CD4-positive, alpha-beta T cell (primary cell): ENCODE measurements at regions not wholly inside any gene's neighbourhood (a gene's known extent, or its start where the extent isn't known, plus 50 kb on each side); places are given as distances from the start of the nearest gene placed in this dataset.

Source experiments
- ATAC-seq: fragments of 200-7000 bp; cut with Tn5 transposase; one replicate; pipeline ENCODE4 v1.10.0; 2022; ENCODE audit warnings: mild to moderate bottlenecking; ENCODE audit not compliant: poor library complexity
- CTCF ChIA-PET: fragments of 350-600 bp; sonication (Branson Sonifier 250); formaldehyde crosslinking; loops from one replicate; lab custom pipeline; 2021; ENCODE audit warnings: antibody characterized with exemption, inconsistent platforms; lab: Charles Lee
- POLR2A ChIA-PET: fragments of 350-600 bp; sonication (Branson Sonifier 250); formaldehyde crosslinking; loops from one replicate; lab custom pipeline; 2021; ENCODE audit warnings: antibody characterized with exemption, inconsistent platforms; lab: Charles Lee
- DNase-seq, 14 experiments: peaks; one replicate each; pipeline ENCODE4 v3.0.0-alpha.2; 2013 to 2020; ENCODE audit warnings: mixed read lengths in 2 of 14
- H3K27ac ChIP-seq, 2 donors: one replicate each; pipeline versions ENCODE4 v1.5.1 to v1.7.0; 2013; ENCODE audit warnings: low read length in 2 of 2, low read depth in 1 of 2, mild to moderate bottlenecking in 1 of 2
- H3K27me3 ChIP-seq, 2 experiments: 1 replicate in 1 of 2; 2 replicates in 1 of 2; pipeline versions ENCODE4 v1.6.1 to v1.7.0; 2013; ENCODE audit warnings: low read length in 2 of 2, control low read depth in 1 of 2, mild to moderate bottlenecking in 1 of 2, moderate library complexity in 1 of 2; ENCODE audit not compliant: insufficient read depth in 2 of 2, control insufficient read depth in 1 of 2
- H3K36me3 ChIP-seq: one replicate; pipeline ENCODE4 v1.6.1; 2013; ENCODE audit warnings: low read length, control low read depth; ENCODE audit not compliant: insufficient read depth
- H3K4me1 ChIP-seq: one replicate; pipeline ENCODE4 v1.6.1; 2013; ENCODE audit warnings: low read length, control low read depth; ENCODE audit not compliant: insufficient read depth
- H3K4me3 ChIP-seq: one replicate; pipeline ENCODE4 v1.5.1; 2013; ENCODE audit warnings: mild to moderate bottlenecking, low read length, moderate library complexity
- H3K9me3 ChIP-seq, 2 experiments: 1 replicate in 1 of 2; 2 replicates in 1 of 2; pipeline versions ENCODE4 v1.6.1 to v1.7.0; 2013; ENCODE audit warnings: low read length in 2 of 2, mild to moderate bottlenecking in 2 of 2, control low read depth in 1 of 2, moderate library complexity in 1 of 2; ENCODE audit not compliant: control insufficient read depth in 1 of 2, insufficient read depth in 1 of 2
- H3K27ac Mint-ChIP-seq: one replicate; pipeline ENCODE4 v1.8.0; 2020; ENCODE audit warnings: mixed read lengths
- H3K27me3 Mint-ChIP-seq: one replicate; pipeline ENCODE4 v1.8.0; 2021; ENCODE audit warnings: mixed read lengths
- H3K36me3 Mint-ChIP-seq: one replicate; pipeline ENCODE4 v1.8.0; 2021; ENCODE audit warnings: low read depth, mixed read lengths
- H3K4me1 Mint-ChIP-seq: one replicate; pipeline ENCODE4 v1.8.0; 2021; ENCODE audit warnings: low read depth, mixed read lengths
- H3K4me3 Mint-ChIP-seq: one replicate; pipeline ENCODE4 v1.8.0; 2020; ENCODE audit warnings: mild to moderate bottlenecking, mixed read lengths
- H3K9me3 Mint-ChIP-seq: one replicate; pipeline ENCODE4 v1.8.0; 2020; ENCODE audit warnings: mixed read lengths
- CTCF ChIP-seq: fragments of 200-600 bp; IDR thresholded peaks from one replicate; pipeline ENCODE4 v1.8.0; 2022; ENCODE audit warnings: antibody characterized with exemption, mild to moderate bottlenecking
- intact Hi-C, 2 experiments: fragments of 100-400 bp; cut with DNase I in 1 of 2; cut with micrococcal nuclease in 1 of 2; formaldehyde crosslinking; loops; one replicate each; pipeline versions ENCODE4 v1.15.1 to v1.9.0; 2023 to 2025; cut with DNase I, micrococcal nuclease

- H3K36me3 Mint-ChIP-seq = no peaks in the 10 kb centered on the region
- no peak overlapping the region for H3K4me3 ChIP-seq
- H3K27ac Mint-ChIP-seq = no peak overlapping the region
- H3K4me1 ChIP-seq = no peaks in the 10 kb centered on the region
- H3K27me3 ChIP-seq = no peaks in the 10 kb centered on the region
- DNase-seq (no peak), ATAC-seq (no peak)
- ChIA-PET CTCF (no interaction called here), POLR2A (no interaction called here)
- H3K27me3 Mint-ChIP-seq = no peaks in the 10 kb centered on the region
- no peak for TF ChIP-seq CTCF
- peaks cover 6% of the 10 kb centered on the region for H3K9me3 Mint-ChIP-seq
- no peaks in the 10 kb centered on the region for H3K4me1 Mint-ChIP-seq
- no peak overlapping the region for H3K4me3 Mint-ChIP-seq
- no peaks in the 10 kb centered on the region for H3K9me3 ChIP-seq
- H3K27ac ChIP-seq = no peak overlapping the region
- intact Hi-C loops = no loop called here
- no peaks in the 10 kb centered on the region for H3K36me3 ChIP-seq
Observed at GRCh38 chr5:164206196-164206595, 700.8 kb downstream of the MAT2B start.

- CTCF ChIA-PET = interaction anchor here (0.5 kb wide), 1 partner anchor 1242 kb away, joined by 3 read pairs; no protein-coding TSS in a partner anchor
- H3K27ac Mint-ChIP-seq = no peak overlapping the region
- intact Hi-C loops = no loop called here
- no peaks in the 10 kb centered on the region for H3K36me3 ChIP-seq
- no peak overlapping the region for H3K4me3 ChIP-seq
- H3K27me3 Mint-ChIP-seq = no peaks in the 10 kb centered on the region
- POLR2A ChIA-PET = no interaction called here
- no peak for TF ChIP-seq CTCF
- H3K9me3 Mint-ChIP-seq = peaks cover 6% of the 10 kb centered on the region
- no peak for DNase-seq
- H3K4me1 Mint-ChIP-seq = no peaks in the 10 kb centered on the region
- ATAC-seq = no peak
- H3K27ac ChIP-seq = no peak overlapping the region
- no peaks in the 10 kb centered on the region for H3K4me1 ChIP-seq
- H3K27me3 ChIP-seq = no peaks in the 10 kb centered on the region
- no peaks in the 10 kb centered on the region for H3K9me3 ChIP-seq
- no peaks in the 10 kb centered on the region for H3K36me3 Mint-ChIP-seq
- no peak overlapping the region for H3K4me3 Mint-ChIP-seq
Observed at GRCh38 chr5:164207646-164208045, 702.2 kb downstream of the MAT2B start.

- no peak overlapping the region for H3K4me3 ChIP-seq
- Mint-ChIP-seq H3K4me1 (no peaks in the 10 kb centered on the region), H3K36me3 (no peaks in the 10 kb centered on the region), H3K9me3 (peaks cover 3% of the 10 kb centered on the region), H3K27me3 (no peaks in the 10 kb centered on the region), H3K4me3 (no peak overlapping the region), H3K27ac (no peak overlapping the region)
- H3K27ac ChIP-seq = no peak overlapping the region
- no peak for TF ChIP-seq CTCF
- DNase-seq (no peak), ATAC-seq (no peak)
- POLR2A ChIA-PET = no interaction called here
- intact Hi-C loops = no loop called here
- H3K4me1 ChIP-seq = no peaks in the 10 kb centered on the region
- no peaks in the 10 kb centered on the region for H3K36me3 ChIP-seq
- no peaks in the 10 kb centered on the region for H3K9me3 ChIP-seq
- CTCF ChIA-PET = no interaction called here
- H3K27me3 ChIP-seq = no peaks in the 10 kb centered on the region
Observed at GRCh38 chr5:164210491-164210890, 705.1 kb downstream of the MAT2B start.
